ENCODE measurements at regions not wholly inside any gene's neighbourhood (a gene's known extent, or its start where the extent isn't known, plus 50 kb on each side); places are given as distances from the start of the nearest gene placed in this dataset.

DNA sequence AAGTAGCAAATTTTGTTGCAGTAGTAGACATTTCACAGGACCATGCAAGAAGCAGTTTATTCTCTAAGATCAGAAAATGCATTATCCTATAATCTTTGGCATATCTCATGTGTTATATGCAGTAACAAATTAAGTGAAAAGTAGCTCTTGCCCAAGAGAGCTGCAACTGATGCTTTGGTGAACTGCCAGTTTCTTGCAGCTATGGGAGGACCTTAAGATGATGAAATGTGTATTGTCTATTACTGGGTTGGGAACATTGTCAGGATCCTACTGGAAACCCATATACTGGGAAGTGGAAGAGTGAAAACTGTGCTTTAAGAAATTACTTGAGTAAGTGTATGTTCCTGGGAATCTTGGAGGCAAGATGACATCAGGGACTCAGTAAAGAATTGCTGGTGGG is 238.8 kb downstream of the DACT1 start:
- TF ChIP-seq CTCF (conservative IDR thresholded peaks at IDR 0.05): no peak
- TF ChIP-seq EZH2 (IDR thresholded peaks at IDR 0.05; ENCODE audit: low read depth): no peak
